ENCODE measurements at regions not wholly inside any gene's neighbourhood (a gene's known extent, or its start where the extent isn't known, plus 50 kb on each side); places are given as distances from the start of the nearest gene placed in this dataset.

- TF ChIP-seq CTCF (IDR thresholded peaks at IDR 0.05) (no peak), POLR2AphosphoS5 (IDR thresholded peaks at IDR 0.05) (no peak), POLR2A (IDR thresholded peaks at IDR 0.05) (no peak)
- H3K27ac ChIP-seq: no peak overlapping the region
- no peaks in the 10 kb centered on the region for H3K27me3 ChIP-seq (replicated peaks; ENCODE audit: insufficient read depth)
- no peak overlapping the region for H3K4me3 ChIP-seq
- H3K4me1 ChIP-seq (replicated peaks): no peaks in the 10 kb centered on the region
- no peaks in the 10 kb centered on the region for H3K9me3 ChIP-seq
- DNase-seq (ENCODE audit: low spot score): no peak
- intact Hi-C loops (cut with DNase I): no loop called here
- 95% methylated on average over 1 of the region's 1 CpG for WGBS
- no peaks in the 10 kb centered on the region for H3K36me3 ChIP-seq
Observed at GRCh38 chr2:217452928-217453327, 549.9 kb downstream of the TNS1 start.

- no peak for DNase-seq (ENCODE audit: low spot score)
- Histone ChIP-seq H3K4me3 (no peak overlapping the region), H3K27ac (no peak overlapping the region), H3K4me1 (replicated peaks) (no peaks in the 10 kb centered on the region), H3K27me3 (replicated peaks; ENCODE audit: insufficient read depth) (no peaks in the 10 kb centered on the region), H3K9me3 (no peaks in the 10 kb centered on the region), H3K36me3 (no peaks in the 10 kb centered on the region)
- intact Hi-C loops (cut with DNase I): no loop called here
- TF ChIP-seq POLR2A (IDR thresholded peaks at IDR 0.05) (no peak), POLR2AphosphoS5 (IDR thresholded peaks at IDR 0.05) (no peak), CTCF (IDR thresholded peaks at IDR 0.05) (no peak)
- WGBS: 91% methylated on average over 3 of the region's 3 CpGs
Observed at GRCh38 chr2:217451666-217452065, 551.1 kb downstream of the TNS1 start.

DNA sequence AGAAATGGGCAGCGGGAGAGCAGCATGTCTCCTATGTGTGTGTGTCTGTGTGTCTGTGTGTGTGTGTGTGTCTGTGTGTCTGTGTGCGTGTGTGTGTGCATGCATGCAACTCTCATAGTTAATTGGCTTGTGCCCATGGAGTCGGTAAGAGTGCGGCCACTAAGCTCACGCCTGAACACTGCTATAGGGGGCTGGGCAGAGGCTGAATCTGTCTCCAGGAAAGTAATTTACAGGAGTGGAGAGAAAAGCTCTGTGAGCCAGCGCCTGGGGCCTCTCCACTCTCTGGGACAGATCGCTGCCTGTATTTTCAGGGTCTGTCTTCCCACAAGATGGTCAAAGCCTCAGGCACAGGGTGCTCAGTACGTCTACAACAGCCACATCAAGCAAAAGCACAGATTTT is 553.4 kb downstream of the TNS1 start:
- Histone ChIP-seq H3K9me3 (no peaks in the 10 kb centered on the region), H3K27me3 (replicated peaks; ENCODE audit: insufficient read depth) (no peaks in the 10 kb centered on the region), H3K27ac (no peak overlapping the region), H3K4me1 (replicated peaks) (no peaks in the 10 kb centered on the region), H3K36me3 (no peaks in the 10 kb centered on the region), H3K4me3 (no peak overlapping the region)
- intact Hi-C loops (cut with DNase I): no loop called here
- DNase-seq (ENCODE audit: low spot score): no peak
- TF ChIP-seq POLR2AphosphoS5 (IDR thresholded peaks at IDR 0.05): no peak
- TF ChIP-seq CTCF (IDR thresholded peaks at IDR 0.05): no peak
- no peak for TF ChIP-seq POLR2A (IDR thresholded peaks at IDR 0.05)
- WGBS: 84% methylated on average over 8 of the region's 8 CpGs

DNA sequence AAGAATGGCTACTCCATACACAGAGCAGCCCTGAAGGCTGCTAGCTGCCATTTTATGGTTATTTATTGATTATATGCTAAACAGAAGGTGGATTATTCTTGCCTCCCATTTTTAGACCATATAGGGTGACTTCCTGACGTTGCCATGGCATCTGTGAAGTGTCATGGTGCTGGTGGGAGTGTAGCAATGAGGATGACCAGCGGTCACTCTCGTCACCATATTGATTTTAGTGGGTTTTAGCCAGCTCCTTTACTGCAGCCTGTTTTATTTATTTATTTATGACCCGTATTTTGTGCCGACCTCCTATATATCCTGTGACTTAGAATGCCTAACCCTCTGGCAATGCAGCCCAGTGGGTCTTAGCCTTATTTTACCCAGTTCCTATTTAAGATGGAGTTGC is 553.9 kb downstream of the TNS1 start:
- H3K27me3 ChIP-seq (replicated peaks; ENCODE audit: insufficient read depth): no peaks in the 10 kb centered on the region

More for the DNA sequence above, 553.9 kb downstream of the TNS1 start:
- intact Hi-C loops (cut with DNase I): no loop called here
- 96% methylated on average over 5 of the region's 5 CpGs for WGBS
- Histone ChIP-seq H3K4me1 (replicated peaks) (no peaks in the 10 kb centered on the region), H3K27ac (no peak overlapping the region), H3K36me3 (no peaks in the 10 kb centered on the region), H3K9me3 (no peaks in the 10 kb centered on the region), H3K4me3 (no peak overlapping the region)
- no peak for TF ChIP-seq POLR2A (IDR thresholded peaks at IDR 0.05)
- no peak for TF ChIP-seq POLR2AphosphoS5 (IDR thresholded peaks at IDR 0.05)
- TF ChIP-seq CTCF (IDR thresholded peaks at IDR 0.05): no peak
- no peak for DNase-seq (ENCODE audit: low spot score)

Measured in prostate gland (tissue), 2 donors.